GM12875 (cell line): ENCODE measurements at regions not wholly inside any gene's neighbourhood (a gene's known extent, or its start where the extent isn't known, plus 50 kb on each side); places are given as distances from the start of the nearest gene placed in this dataset.

Experiments
- H3K4me3 ChIP-seq: one replicate; pipeline ENCODE4 v1.5.1; 2011; ENCODE audit warnings: low read depth, low read length, control low read depth
- CTCF ChIP-seq: IDR thresholded peaks from 2 replicates; pipeline ENCODE4 v1.5.1; 2011; ENCODE audit warnings: low read depth, mild to moderate bottlenecking, control low read depth, inconsistent platforms, low read length, moderate library complexity, borderline replicate concordance; ENCODE audit not compliant: insufficient read depth

DNA sequence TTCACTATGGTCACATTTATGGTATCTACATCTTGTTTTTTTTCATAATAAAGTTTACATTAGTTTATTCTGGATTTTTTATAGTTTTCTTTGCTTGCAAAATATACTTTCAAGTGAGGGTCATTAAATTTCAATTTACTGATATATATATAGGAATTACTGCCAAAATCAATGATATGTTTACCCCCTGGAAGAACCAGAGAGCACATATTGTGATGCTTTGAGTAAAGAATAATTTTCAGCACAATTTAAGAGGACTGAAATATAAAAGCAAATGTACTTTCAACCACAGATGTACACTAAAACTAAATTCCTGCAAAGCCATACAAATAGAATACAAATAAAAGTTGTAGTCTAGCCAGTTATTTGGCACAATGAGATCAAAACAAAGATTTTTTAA lies 242.2 kb upstream of the PCDH18 start:
- TF ChIP-seq CTCF: no peak
- no peak overlapping the region for H3K4me3 ChIP-seq

- H3K4me3 ChIP-seq: no peak overlapping the region
- no peak for TF ChIP-seq CTCF
These were observed 236.6 kb upstream of the PCDH18 start for GRCh38 chr4:137768881-137769280.

DNA sequence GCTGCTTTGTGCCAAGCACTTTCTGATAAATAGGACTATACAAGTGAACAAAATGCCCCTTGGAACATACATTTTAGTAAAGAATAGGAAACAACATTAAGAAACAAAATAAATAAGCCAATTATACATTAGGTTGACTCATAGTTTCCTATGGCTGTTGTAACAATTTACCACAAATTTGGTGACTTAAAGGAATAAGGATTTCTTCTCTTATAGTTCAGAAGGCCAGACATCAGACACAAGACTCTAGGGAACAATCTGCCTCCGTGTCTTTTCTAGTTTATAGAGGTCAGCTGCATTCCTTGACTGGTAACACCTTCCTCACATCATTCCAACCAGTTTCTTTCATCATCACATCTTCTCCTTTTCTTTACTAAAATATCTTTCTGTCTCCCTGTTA lies 235.9 kb upstream of the PCDH18 start:
- TF ChIP-seq CTCF: no peak
- H3K4me3 ChIP-seq: no peak overlapping the region

- no peak for TF ChIP-seq CTCF
- no peak overlapping the region for H3K4me3 ChIP-seq
These were observed 230.3 kb upstream of the PCDH18 start for GRCh38 chr4:137762591-137762990.

GRCh38 chr4:137754652-137755471 lies 222.6 kb upstream of the PCDH18 start:
- no peak overlapping the region for H3K4me3 ChIP-seq
- no peak for TF ChIP-seq CTCF

DNA sequence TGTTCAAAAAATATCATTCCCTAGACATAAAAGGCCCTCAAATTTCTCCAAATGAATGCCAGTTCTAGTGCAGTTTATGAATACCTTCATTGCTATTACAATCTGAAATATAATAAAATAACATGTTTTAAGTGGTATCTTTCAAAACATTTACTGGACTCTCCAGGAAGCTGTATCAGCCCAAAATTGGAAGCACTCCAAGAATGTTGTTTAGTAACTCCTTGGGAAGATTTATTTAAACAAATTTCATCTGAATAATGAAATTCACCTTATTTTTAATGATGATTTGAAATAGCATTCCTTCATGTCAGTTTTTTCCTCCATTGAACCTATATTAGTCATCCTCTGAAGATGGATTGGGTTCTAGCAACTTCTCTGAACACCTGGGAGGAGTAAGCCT lies 217.2 kb upstream of the PCDH18 start:
- no peak for TF ChIP-seq CTCF
- H3K4me3 ChIP-seq: no peak overlapping the region

GRCh38 chr4:137748616-137749015 lies 216.3 kb upstream of the PCDH18 start:
- TF ChIP-seq CTCF: no peak
- no peak overlapping the region for H3K4me3 ChIP-seq
